HG02852 (cell line): ENCODE measurements at regions not wholly inside any gene's neighbourhood (a gene's known extent, or its start where the extent isn't known, plus 50 kb on each side); places are given as distances from the start of the nearest gene placed in this dataset.
"Not testable (repeated sequence)": the region's sequence is repeated elsewhere in the genome, so short reads cannot be mapped to it uniquely, and the experiment has no call there.

Experiments
- ATAC-seq: cut with Tn5 transposase; IDR thresholded peaks from one replicate; pipeline ENCODE4 v1.9.1; 2021; ENCODE audit warnings: mild to moderate bottlenecking, moderate library complexity; ENCODE audit not compliant: unreplicated experiment

DNA sequence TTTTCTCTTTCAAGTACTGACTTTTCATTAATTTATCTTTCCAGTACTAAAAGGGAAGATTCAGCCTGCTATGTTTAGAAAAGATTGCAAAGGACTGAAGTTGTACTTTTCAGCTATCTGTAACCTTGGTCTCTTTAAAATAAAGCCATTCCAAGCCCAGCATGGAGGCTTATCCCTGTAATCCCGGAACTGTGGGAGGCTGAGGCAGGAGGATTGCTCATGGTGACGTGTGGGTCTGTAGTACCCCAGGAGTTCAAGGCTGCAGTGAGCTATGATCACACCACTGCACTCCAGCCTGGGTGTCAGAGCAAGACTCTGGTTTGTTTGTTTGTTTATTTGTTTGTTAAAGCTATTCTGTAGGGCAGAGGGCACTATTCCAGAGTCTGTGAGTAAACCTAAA is 50.6 kb upstream of the TMEM170B start:
- no peak for ATAC-seq

DNA sequence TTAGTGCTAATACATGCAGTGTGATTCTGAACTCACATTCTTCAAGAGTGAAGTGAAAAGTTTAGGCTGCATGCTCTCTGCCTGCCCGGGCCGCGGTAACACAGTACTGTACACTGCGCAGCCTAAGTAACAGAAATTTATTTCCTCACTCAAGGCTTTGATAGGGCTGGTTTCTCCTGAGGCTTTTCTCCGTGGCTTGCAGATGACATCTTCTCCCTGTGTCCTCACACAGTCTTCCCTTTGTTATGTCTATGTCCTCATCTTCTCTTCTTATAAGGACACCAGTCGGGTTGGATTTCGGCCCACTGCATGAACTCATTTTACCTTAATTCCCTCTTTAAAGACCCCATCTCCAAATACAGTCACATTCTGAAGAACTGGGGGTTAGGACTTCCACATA is 51.1 kb upstream of the TMEM170B start:
- no peak for ATAC-seq

- no peak for ATAC-seq
Measured at GRCh38 chr6:11486051-11486450, 51.5 kb upstream of the TMEM170B start.

DNA sequence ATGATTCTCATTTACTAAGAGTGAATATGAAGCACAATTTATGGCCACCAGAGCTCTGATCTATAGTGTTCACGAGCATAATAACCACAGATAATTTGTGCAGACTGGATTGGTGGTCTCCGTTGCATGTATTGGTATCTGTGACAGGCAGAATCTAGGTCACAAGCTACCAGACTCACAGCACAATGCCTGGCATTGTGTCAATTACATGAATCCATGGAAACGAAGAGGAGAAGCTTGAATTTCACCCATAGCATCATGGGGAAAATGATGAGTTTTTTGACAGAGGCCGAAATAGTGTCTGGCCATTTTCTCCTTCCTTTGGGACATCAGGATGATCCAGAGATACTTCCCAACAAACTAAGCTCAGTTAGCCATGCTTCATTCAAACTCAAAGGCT is 52.3 kb upstream of the TMEM170B start:
- no peak for ATAC-seq

DNA sequence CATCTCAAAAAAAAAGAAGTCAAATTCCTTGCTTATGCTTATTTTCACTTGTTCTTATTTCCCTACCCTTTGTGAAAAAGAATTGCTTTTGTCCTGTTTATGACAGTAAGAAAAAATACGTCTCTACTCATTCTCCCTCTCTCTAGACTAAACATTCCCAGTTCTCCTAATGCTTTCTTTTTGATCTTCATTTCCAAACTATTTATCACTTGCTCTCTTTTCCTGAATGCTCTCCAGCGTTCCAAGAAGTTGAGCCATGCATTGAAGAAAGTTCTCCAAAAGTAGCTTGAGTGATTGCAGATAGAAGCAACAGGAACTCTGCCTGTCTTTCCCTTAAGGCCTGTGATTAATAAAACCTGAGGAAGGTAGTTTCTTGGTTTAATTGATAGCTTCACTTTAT is 53.1 kb upstream of the TMEM170B start:
- no peak for ATAC-seq

DNA sequence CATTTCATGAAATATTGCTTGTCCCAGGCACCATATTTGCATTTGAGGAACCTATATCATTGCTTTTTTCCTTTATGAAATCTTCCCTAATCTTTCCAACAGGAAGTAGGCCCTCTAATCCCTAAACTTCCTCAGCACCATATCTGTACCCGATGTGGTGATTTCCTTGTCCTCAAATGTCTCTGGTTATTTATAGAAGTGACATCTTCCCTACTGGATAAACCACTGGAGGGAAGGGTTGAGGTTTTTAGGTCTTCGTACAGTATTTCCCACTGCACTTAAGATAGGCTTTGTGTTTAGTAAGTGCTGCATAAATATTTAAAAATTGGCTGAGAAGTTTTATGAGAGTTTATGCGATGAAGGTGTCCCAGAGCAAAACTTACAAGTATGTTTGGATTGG is 54.9 kb upstream of the TMEM170B start:
- ATAC-seq: no peak

DNA sequence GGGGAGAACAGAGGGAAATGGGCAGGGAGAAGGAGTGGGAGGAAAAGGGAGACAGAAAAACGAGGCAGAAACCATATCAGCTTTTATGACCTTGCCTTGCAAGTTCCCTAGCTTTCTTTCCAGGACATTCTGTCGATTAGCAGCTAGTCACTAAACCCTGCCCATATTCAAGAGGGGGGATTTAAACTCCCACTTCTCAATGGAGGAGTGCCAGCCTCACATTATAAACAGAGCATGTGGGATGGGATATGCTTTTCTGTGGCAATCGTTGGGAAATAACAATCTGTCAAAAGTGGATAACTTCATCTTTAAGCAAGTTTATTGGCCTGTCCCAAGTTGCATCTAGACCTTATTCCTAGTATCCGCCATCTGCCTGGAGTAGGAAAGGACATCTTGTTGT is 57.0 kb upstream of the TMEM170B start:
- no peak for ATAC-seq

DNA sequence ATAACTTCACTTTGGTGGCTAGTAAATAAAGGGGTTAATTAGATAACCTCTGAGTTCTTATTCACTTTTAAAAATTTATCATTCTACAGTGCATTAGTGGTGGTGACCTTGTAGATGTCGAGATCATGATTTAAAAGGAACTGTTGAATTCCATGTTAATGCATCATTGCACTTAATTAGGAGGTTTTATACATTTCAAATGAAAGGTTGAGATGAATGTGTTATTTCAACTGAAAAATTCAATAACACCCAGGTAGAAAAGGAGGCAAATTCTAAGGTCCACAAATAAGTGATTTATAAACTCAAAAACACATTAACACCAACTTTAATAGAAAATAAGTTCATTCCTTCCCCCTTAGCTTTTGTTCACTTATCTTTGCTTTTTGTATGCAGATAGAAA is 58.3 kb upstream of the TMEM170B start:
- no peak for ATAC-seq

DNA sequence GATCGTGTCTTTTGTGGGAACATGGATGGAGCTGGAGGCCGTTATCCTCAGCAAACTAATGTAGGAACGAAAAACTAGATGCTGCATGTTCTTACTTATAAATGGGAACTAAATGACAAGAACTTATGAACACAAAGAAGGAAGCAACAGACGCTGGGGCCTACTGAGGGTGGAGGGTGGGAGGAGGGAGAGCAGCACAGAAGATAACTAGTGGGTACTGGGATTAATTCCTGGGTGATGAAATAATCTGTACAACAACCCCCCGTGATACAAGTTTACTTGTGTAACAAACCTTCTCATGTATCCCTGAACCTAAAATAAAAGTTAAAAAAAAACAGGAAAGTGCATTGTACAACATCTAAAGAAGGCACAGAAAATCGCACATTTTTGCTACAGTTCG is 59.0 kb upstream of the TMEM170B start:
- ATAC-seq: no peak

DNA sequence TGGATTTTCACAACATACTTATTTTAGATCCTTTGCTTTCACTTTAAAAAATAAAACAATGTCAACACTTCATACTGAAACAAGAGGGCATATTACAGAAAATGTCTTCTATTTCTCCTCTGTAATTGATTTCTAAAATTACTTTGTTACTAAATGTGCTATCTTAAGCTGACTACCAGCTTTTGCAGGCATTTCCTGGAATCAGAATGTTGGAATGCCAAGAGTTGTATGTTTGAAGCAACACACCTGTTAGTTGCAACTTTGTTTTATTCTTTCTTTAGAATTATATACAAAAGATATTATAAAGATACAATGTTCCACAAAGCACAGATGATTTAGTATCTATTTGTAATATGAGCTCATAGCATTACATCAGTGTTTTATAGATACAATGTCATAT is 62.5 kb upstream of the TMEM170B start:
- no peak for ATAC-seq

DNA sequence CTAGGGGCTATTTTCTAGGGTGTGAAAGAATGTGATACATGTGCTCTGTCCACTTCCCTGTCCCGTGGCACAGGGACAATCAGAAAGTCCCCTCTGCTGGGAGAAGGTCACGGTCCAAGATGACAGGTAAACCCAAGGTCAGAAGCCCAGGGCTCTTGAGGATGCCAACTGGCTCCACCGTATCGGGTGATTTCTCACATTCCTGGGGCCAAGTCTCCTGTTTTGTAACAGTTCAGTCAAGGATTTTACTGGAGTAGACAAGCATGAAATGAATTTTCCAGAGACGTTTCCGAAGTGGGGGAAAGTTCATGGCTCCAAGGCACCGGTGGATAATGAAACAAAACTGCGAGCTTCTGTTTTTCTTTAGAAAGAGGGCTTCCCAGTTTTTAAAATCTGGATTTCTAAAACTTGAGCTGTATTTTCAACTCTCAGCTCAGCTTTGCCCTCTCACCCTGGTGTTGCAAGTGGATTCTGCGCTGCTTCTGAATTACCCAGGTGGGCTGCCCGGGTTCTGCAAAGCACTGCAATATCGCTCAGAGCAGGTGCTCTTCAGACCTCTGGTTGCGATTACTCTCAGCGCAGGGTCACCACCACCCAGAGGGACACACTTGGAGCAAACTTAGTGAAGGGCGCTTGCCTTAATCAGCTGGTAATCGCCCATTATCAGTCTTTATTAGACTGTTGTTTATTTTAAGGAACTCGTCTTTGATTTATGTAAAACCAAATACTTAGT is 64.4 kb upstream of the TMEM170B start:
- ATAC-seq: no peak

DNA sequence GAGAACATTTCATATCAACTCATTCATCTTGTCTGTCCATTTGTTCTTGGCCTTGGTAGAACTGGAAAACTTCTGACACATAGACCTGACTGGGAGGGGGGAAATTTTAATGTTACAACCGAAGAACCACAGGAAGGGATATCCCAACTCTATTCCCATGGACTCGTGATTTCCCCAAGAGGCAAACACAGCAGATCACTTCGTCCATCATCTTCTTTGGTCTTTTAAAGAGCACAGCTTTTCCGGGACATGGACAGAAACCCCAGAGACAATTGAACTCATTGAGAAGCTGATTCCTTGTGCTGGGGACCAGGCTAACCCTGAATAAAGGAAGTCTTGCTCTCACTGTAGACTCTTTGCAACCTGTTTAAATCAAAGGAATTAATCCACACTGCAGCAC is 66.3 kb upstream of the TMEM170B start:
- no peak for ATAC-seq

DNA sequence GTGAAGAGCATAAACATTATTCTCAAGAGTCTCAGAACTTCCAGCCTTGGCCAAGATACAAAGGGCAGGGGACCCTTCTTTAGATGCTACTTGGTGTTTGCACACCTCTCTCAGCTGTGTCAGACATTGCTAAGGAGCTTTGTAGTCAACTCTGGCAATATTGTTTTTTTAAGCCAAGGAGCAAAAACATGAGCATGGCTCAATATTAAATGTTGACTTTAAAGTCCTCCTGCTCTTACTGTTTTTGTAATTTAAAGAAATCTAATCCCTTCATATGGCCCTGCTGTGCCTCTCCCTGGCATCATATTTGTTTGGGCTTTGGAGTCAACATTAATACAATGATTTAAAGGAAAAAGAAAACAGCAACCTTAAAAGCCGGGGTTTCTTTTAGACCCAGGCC is 67.9 kb upstream of the TMEM170B start:
- no peak for ATAC-seq

GRCh38 chr6:11468271-11468670 is 69.3 kb upstream of the TMEM170B start:
- not testable (repeated sequence) for ATAC-seq

DNA sequence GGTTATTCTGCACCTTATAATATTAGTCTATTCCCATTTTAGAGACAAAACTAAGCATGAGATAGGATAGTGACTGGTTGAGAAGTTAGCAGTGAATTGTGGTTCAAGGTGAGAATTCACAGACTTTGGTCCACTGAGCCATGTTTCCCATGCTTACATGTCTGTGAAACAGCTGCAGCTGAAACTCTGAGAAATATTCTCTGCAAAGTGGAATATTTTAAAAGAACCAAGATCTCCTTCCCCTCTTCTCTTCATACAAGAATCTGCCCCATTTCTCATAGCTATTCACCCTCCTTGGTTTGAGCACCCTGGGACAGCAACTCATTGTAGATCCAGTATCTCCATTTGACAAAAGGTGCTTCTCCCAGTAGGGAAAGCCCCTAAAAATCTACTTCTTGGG is 70.2 kb upstream of the TMEM170B start:
- ATAC-seq: peak; percentile 85

- ATAC-seq: no peak
Measured at GRCh38 chr6:11463398-11463780, 74.2 kb upstream of the TMEM170B start.

DNA sequence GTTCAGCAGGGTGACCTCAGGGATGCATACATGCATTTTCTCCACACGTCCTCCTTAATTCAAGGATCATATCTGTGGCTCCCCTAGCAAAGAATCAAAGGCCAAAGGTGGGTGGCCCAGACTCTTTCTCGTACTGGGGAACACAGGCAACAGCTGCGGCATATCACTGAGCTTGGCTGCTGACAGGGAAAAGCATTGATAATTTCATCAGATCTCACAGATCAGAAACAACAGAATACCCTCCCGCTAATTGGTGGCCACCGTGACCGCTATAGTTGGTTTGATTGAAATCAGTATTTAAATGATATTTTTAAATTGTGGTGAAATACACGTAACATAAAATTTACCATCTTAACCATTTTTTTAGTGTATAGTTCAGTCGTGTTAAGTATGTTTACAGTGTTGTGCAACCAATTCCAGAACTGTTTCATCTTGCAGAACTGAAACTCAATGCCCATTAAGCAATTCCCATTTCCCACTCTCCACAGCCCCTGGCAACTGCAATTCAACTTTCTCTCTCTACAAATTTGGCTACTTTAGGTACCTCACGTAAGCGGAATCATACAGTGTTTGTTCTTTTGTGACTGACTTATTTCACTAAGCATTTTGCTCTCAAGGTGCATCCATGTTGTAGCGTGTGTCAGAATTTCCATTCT is 74.7 kb upstream of the TMEM170B start:
- ATAC-seq: no peak

DNA sequence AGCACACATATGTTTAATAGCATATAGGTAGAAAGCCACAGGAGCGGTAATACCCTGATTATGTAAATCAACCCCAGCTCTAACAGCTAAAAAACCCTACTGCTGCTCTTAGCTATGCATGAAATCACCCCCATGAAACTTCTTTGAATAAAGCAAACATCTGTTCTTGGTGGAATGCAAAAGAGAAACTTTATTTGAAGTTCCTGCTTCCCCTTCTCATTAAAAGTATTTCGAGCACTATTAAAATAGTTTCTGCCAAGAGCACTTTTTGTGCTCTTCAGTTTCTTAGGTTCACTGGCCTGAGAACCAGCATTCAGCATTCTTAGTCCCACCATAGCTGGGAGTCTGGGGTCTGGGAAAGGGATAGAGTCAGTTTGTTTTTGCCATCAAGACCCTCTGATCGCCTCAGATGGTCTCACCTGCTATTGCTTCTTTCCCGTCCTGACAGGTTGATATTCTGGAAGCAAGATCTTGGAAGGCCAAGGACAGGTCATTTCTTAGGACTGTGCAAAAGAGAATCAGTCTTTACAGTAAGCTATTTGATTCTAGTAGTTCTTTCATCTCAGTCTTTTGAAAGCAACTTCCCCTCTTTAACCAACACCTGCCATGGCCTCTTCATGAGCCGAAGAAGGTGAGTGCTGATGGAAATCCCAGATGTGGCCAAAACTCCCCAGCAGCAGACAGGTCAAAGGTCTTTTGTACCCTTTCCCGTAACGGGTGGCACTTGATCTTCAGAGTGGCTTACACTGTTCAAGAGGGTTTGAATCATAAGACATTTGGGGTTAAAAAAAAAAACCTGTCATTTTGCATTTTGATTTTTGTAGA is 76.5 kb upstream of the TMEM170B start:
- ATAC-seq: peak; percentile 71

DNA sequence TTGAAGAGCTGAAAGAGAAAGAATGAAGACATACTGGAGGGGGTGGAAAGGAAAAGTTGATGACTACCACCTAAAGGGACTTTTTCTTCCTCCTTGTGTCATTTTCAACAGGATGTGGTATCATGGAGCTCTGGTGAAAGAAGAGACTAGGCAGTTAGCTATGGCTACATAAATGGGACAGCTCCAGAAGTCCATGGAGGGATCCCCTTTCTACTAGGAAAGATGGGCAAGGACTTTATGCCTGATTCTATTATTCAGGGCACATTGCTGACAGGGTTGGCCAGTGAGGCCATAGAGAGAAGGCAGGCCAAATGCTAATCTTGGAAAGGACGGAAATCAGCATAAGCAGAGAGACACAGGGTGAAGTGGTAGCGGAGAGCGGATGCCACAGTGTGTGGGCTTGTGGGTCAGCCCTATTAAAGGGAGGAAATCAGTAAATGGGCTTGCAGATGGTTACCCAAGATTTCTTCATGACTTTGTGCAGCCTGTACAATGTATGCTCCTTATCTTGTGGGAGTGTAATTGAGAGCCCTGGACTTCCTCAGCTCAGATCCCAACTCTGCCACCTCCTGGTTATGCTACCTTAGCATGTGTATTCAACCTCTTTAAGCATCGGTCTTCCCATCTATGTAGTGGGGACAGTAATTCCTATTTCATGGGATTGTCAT is 77.4 kb upstream of the TMEM170B start:
- peak; percentile 34 for ATAC-seq

- peak; percentile 55 for ATAC-seq
Measured at GRCh38 chr6:11459079-11459610, 78.4 kb upstream of the TMEM170B start.

DNA sequence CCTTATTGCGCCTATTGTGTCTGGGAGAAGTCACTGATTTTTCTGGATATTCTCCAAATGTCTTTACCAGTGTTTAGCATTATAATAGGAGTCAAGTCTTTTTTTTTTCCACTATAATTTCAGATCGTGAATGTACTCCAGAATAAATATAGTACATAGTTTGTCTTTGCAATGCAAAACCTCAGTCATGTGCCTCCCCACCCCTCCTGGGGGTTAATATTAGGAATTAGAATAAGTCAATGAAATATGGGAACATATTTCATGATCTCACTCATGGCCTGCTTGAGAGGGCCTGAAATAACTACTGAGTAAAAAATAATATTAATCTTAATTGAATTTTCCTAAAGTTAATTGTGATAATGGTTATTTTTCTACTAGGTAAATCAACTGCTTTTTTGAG is 79.0 kb upstream of the TMEM170B start:
- ATAC-seq: no peak
